Gastroesophageal sphincter (tissue), 3 donors: ENCODE measurements at regions not wholly inside any gene's neighbourhood (a gene's known extent, or its start where the extent isn't known, plus 50 kb on each side); places are given as distances from the start of the nearest gene placed in this dataset.

ENCODE experiments used
- CTCF ChIP-seq, 4 experiments: fragments of 200-600 bp in 2 of 4; fragments of 450-650 bp in 2 of 4; sonication (generic) in 1 of 4; IDR thresholded peaks; one replicate each; pipeline ENCODE4 v1.5.1; 2017 to 2019; ENCODE audit warnings: antibody characterized with exemption in 4 of 4, mild to moderate bottlenecking in 2 of 4, moderate library complexity in 2 of 4
- POLR2A ChIP-seq, 2 donors: fragments of 450-650 bp; IDR thresholded peaks; one replicate each; pipeline ENCODE4 v1.6.1; 2017; ENCODE audit warnings: antibody characterized with exemption in 2 of 2, mild to moderate bottlenecking in 2 of 2, moderate library complexity in 1 of 2

GRCh38 chr12:19031032-19031431 lies 98.5 kb upstream of the PLEKHA5 start:
- TF ChIP-seq CTCF (IDR thresholded peaks at IDR 0.05) (no peak), POLR2A (IDR thresholded peaks at IDR 0.05) (no peak)
